ENCODE measurements at regions not wholly inside any gene's neighbourhood (a gene's known extent, or its start where the extent isn't known, plus 50 kb on each side); places are given as distances from the start of the nearest gene placed in this dataset.

- no peak for TF ChIP-seq BHLHE40 (IDR thresholded peaks at IDR 0.05; ENCODE audit: low read depth, low read length)
- TF ChIP-seq, protein P1, sequence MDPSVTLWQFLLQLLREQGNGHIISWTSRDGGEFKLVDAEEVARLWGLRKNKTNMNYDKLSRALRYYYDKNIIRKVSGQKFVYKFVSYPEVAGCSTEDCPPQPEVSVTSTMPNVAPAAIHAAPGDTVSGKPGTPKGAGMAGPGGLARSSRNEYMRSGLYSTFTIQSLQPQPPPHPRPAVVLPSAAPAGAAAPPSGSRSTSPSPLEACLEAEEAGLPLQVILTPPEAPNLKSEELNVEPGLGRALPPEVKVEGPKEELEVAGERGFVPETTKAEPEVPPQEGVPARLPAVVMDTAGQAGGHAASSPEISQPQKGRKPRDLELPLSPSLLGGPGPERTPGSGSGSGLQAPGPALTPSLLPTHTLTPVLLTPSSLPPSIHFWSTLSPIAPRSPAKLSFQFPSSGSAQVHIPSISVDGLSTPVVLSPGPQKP (IDR thresholded peaks at IDR 0.05; ENCODE audit: borderline replicate concordance, low read depth, low read length): no peak
These were observed 94.0 kb upstream of the LANCL2 start (continued) for GRCh38 chr7:55271069-55271626.

- ChIA-PET CTCF (interaction anchor here (0.6 to 1.9 kb wide), 3 partner anchors 17 to 497 kb away, joined by 5 to 12 read pairs (median 12); no protein-coding TSS in a partner anchor), POLR2A (ENCODE audit: unreplicated experiment) (no interaction called here)
- Histone ChIP-seq H2AK9ac (replicated peaks; ENCODE audit: low read depth, low read length, poor library complexity) (no peak overlapping the region), H4K91ac (ENCODE audit: insufficient read depth, low read depth, low read length) (no peak overlapping the region), H4K20me1 (ENCODE audit: insufficient read depth, low read length) (no peaks in the 10 kb centered on the region), H2AK5ac (ENCODE audit: low read depth, low read length) (no peak overlapping the region), H2BK120ac (ENCODE audit: low read depth, low read length) (no peak overlapping the region), H3K4me2 (ENCODE audit: low read depth, low read length) (no peak overlapping the region), H3K4ac (ENCODE audit: low read depth, low read length) (no peak overlapping the region), H2BK20ac (ENCODE audit: low read depth, low read length) (no peak overlapping the region), H3K18ac (ENCODE audit: low read depth, low read length) (no peak overlapping the region), H3K4me1 (ENCODE audit: control insufficient read depth, insufficient read depth, low read length) (no peaks in the 10 kb centered on the region), H3K23ac (ENCODE audit: low read depth, low read length) (no peak overlapping the region), H3K27ac (ENCODE audit: insufficient read depth, low read length) (no peak overlapping the region), H3K56ac (ENCODE audit: extremely low read depth, insufficient read depth, low read length) (no peak overlapping the region), H3K14ac (replicated peaks; ENCODE audit: low read depth, low read length) (no peak overlapping the region), H3K36me3 (ENCODE audit: control insufficient read depth, insufficient read depth, low read length) (no peaks in the 10 kb centered on the region), H4K8ac (ENCODE audit: low read depth in 2 of 2, low read length in 2 of 2) (no peak overlapping the region), H4K5ac (ENCODE audit: low read depth, low read length) (no peak overlapping the region), H3K27me3 (ENCODE audit: control insufficient read depth, insufficient read depth, low read length) (peaks cover 59% of the 10 kb centered on the region), H2BK15ac (ENCODE audit: low read depth, low read length) (no peak overlapping the region), H3K4me3 (ENCODE audit: insufficient read depth, low read depth, low read length) (no peak overlapping the region), H3K9ac (ENCODE audit: low read depth, low read length) (no peak overlapping the region), H3K9me3 (ENCODE audit: control insufficient read depth, insufficient read depth, low read length) (no peaks in the 10 kb centered on the region), H2BK5ac (ENCODE audit: low read depth, low read length, poor library complexity, severe bottlenecking) (no peak overlapping the region), H3K79me1 (ENCODE audit: low read depth in 1 of 2, low read length in 2 of 2) (no peaks in the 10 kb centered on the region), H2AFZ (replicated peaks; ENCODE audit: low read length, poor library complexity) (peak overlapping the region; percentile 36), H3K9me1 (ENCODE audit: insufficient read depth, low read length) (no peaks in the 10 kb centered on the region)
- DNase-seq (no peak), ATAC-seq (ENCODE audit: low read depth) (no peak)
- dilution Hi-C loops (cut with HindIII; ENCODE audit: low sequenced_read_pairs, unreplicated experiment): no loop called here
- in situ Hi-C loops (cut with MboI; ENCODE audit: low sequenced_read_pairs): loop anchor here (10.0 kb wide), 1 partner anchor 323 kb away; no protein-coding TSS in a partner anchor
- WGBS, 2 experiments (ENCODE audit: extremely low coverage in 2 of 2, insufficient read length in 1 of 2): 43% methylated on average over 4 of the region's 7 CpGs; no CpG with 5 or more reads in 1 of the 2 experiments
- no TSS peak for BruUV-seq (replicated peaks)
- no peak for TF ChIP-seq POLR2A (IDR thresholded peaks at IDR 0.05; ENCODE audit: low read depth, low read length)
- no peak for TF ChIP-seq BHLHE40 (IDR thresholded peaks at IDR 0.05; ENCODE audit: low read depth, low read length)
- TF ChIP-seq MAFK (IDR thresholded peaks at IDR 0.05; ENCODE audit: low read depth, low read length): no peak
- TF ChIP-seq CHD1 (IDR thresholded peaks at IDR 0.05; ENCODE audit: low read depth, low read length): no peak
- TF ChIP-seq, protein P2, sequence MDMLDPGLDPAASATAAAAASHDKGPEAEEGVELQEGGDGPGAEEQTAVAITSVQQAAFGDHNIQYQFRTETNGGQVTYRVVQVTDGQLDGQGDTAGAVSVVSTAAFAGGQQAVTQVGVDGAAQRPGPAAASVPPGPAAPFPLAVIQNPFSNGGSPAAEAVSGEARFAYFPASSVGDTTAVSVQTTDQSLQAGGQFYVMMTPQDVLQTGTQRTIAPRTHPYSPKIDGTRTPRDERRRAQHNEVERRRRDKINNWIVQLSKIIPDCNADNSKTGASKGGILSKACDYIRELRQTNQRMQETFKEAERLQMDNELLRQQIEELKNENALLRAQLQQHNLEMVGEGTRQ (IDR thresholded peaks at IDR 0.05; ENCODE audit: low read depth, low read length): no peak
- TF ChIP-seq, protein P1 (IDR thresholded peaks at IDR 0.05; ENCODE audit: borderline replicate concordance, low read depth, low read length): no peak
- no peak for TF ChIP-seq RCOR1 (IDR thresholded peaks at IDR 0.05; ENCODE audit: insufficient replicate concordance, low read length)
- intact Hi-C loops (cut with micrococcal nuclease): loop anchor here (1.0 kb wide), 1 partner anchor 498 kb away; no protein-coding TSS in a partner anchor
These were observed 93.5 kb upstream of the LANCL2 start for GRCh38 chr7:55271661-55272060.

Measured in IMR-90 (cell line).